Skeletal muscle satellite cell (primary cell): ENCODE measurements at regions not wholly inside any gene's neighbourhood (a gene's known extent, or its start where the extent isn't known, plus 50 kb on each side); places are given as distances from the start of the nearest gene placed in this dataset.
"Not testable (repeated sequence)": the region's sequence is repeated elsewhere in the genome, so short reads cannot be mapped to it uniquely, and the experiment has no call there.

Experiments used
- H3K27me3 ChIP-seq: 2 replicates; pipeline ENCODE4 v1.7.0; 2013; ENCODE audit warnings: low read length; ENCODE audit not compliant: control insufficient read depth, insufficient read depth
- H3K36me3 ChIP-seq: 2 replicates; pipeline ENCODE4 v1.7.0; 2013; ENCODE audit warnings: mild to moderate bottlenecking, control low read depth, low read length; ENCODE audit not compliant: insufficient read depth
- H3K4me1 ChIP-seq: 2 replicates; pipeline ENCODE4 v1.7.0; 2013; ENCODE audit warnings: low read length; ENCODE audit not compliant: control insufficient read depth, insufficient read depth
- H3K4me2 ChIP-seq: 2 replicates; pipeline ENCODE4 v1.7.0; 2013; ENCODE audit warnings: mild to moderate bottlenecking, low read length
- H3K4me3 ChIP-seq: 2 replicates; pipeline ENCODE4 v1.7.0; 2013; ENCODE audit warnings: low read length
- H3K9ac ChIP-seq: 2 replicates; pipeline ENCODE4 v1.7.0; 2013; ENCODE audit warnings: mild to moderate bottlenecking, low read depth, low read length, moderate library complexity
- H3K9me3 ChIP-seq: replicated peaks from 2 replicates; pipeline ENCODE4 v1.7.0; 2013; ENCODE audit warnings: mild to moderate bottlenecking, control low read depth, low read length

DNA sequence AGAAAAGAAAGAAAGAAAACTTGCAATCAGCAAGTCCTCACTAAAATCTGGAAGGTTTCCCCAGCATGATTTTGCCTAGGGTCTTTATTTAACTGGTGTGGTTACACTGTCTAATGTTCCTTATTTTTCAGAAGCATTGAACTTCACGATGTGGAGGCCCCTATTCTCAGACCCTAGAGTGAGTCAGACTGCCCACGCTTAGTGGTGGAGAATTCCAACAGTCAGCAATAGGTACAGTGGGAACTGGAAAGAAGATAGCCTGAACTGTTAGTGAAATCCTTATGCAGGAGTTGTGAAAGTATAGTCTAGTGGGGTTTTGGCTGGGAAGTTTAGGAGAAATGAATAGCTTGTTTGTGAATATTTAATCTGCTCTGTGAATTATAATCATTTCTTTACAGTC is 115.0 kb downstream of the FZD1 start:
- no peak overlapping the region for H3K4me2 ChIP-seq

GRCh38 chr7:91379991-91380390 is 115.8 kb downstream of the FZD1 start:
- Histone ChIP-seq H3K36me3 (no peaks in the 10 kb centered on the region), H3K27me3 (no peaks in the 10 kb centered on the region), H3K9ac (no peak overlapping the region), H3K4me3 (no peak overlapping the region), H3K4me2 (no peak overlapping the region), H3K9me3 (no peaks in the 10 kb centered on the region), H3K4me1 (no peaks in the 10 kb centered on the region)

More for the DNA sequence above, 115.0 kb downstream of the FZD1 start:
- Histone ChIP-seq H3K9ac (no peak overlapping the region), H3K4me3 (no peak overlapping the region), H3K27me3 (no peaks in the 10 kb centered on the region), H3K36me3 (no peaks in the 10 kb centered on the region), H3K9me3 (no peaks in the 10 kb centered on the region), H3K4me1 (no peaks in the 10 kb centered on the region)

- Histone ChIP-seq H3K4me1 (no peaks in the 10 kb centered on the region), H3K27me3 (no peaks in the 10 kb centered on the region), H3K4me2 (no peak overlapping the region), H3K9ac (no peak overlapping the region), H3K36me3 (no peaks in the 10 kb centered on the region), H3K4me3 (no peak overlapping the region), H3K9me3 (no peaks in the 10 kb centered on the region)
Measured at GRCh38 chr7:91383053-91383904, 119.0 kb downstream of the FZD1 start.

DNA sequence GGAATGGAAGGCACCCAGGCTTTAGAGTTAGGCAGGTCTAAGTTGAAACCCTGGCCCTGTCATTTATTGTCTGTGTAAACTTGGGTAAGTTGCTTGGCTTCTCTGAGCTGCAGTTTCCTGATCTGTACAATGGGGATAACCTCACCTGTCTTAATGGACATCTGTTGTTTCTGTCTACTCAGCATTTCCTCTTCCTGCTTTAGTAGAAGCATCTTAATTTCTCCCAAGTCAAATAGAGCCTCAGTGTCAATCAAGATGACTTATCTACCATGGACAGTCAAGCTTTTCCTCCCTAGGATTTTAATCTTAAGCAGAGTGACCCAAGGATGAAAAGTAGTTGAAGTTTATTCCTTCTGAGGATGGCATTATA is 119.7 kb downstream of the FZD1 start:
- H3K36me3 ChIP-seq: no peaks in the 10 kb centered on the region
- H3K9me3 ChIP-seq: no peaks in the 10 kb centered on the region
- no peak overlapping the region for H3K4me3 ChIP-seq

GRCh38 chr7:91394757-91395156 is 130.5 kb downstream of the FZD1 start:
- not testable (repeated sequence) for H3K4me1 ChIP-seq, H3K9ac ChIP-seq, H3K4me3 ChIP-seq, H3K9me3 ChIP-seq, H3K27me3 ChIP-seq, H3K4me2 ChIP-seq, H3K36me3 ChIP-seq

More for the DNA sequence above, 119.7 kb downstream of the FZD1 start:
- Histone ChIP-seq H3K4me2 (no peak overlapping the region), H3K27me3 (no peaks in the 10 kb centered on the region), H3K4me1 (no peaks in the 10 kb centered on the region), H3K9ac (no peak overlapping the region)

- not testable (repeated sequence) for H3K4me3 ChIP-seq, H3K4me2 ChIP-seq, H3K27me3 ChIP-seq, H3K4me1 ChIP-seq, H3K9ac ChIP-seq, H3K9me3 ChIP-seq, H3K36me3 ChIP-seq
Measured at GRCh38 chr7:91395313-91395712, 131.1 kb downstream of the FZD1 start.

GRCh38 chr7:91397096-91397495 is 132.9 kb downstream of the FZD1 start:
- H3K9me3 ChIP-seq: no peaks in the 10 kb centered on the region
- no peaks in the 10 kb centered on the region for H3K4me1 ChIP-seq
- H3K9ac ChIP-seq: no peak overlapping the region
- no peaks in the 10 kb centered on the region for H3K36me3 ChIP-seq
- no peak overlapping the region for H3K4me3 ChIP-seq
- no peak overlapping the region for H3K4me2 ChIP-seq
- no peaks in the 10 kb centered on the region for H3K27me3 ChIP-seq

GRCh38 chr7:91397612-91398011 is 133.4 kb downstream of the FZD1 start:
- Histone ChIP-seq H3K4me1 (no peaks in the 10 kb centered on the region), H3K36me3 (no peaks in the 10 kb centered on the region), H3K4me2 (no peak overlapping the region), H3K27me3 (no peaks in the 10 kb centered on the region), H3K4me3 (no peak overlapping the region), H3K9ac (no peak overlapping the region), H3K9me3 (no peaks in the 10 kb centered on the region)

GRCh38 chr7:91398341-91398740 is 134.1 kb downstream of the FZD1 start:
- no peaks in the 10 kb centered on the region for H3K4me1 ChIP-seq
- no peak overlapping the region for H3K9ac ChIP-seq
- no peak overlapping the region for H3K4me3 ChIP-seq
- H3K9me3 ChIP-seq: no peaks in the 10 kb centered on the region
- no peak overlapping the region for H3K4me2 ChIP-seq
- H3K36me3 ChIP-seq: no peaks in the 10 kb centered on the region
- H3K27me3 ChIP-seq: no peaks in the 10 kb centered on the region

GRCh38 chr7:91405092-91405788 is 141.0 kb downstream of the FZD1 start:
- Histone ChIP-seq H3K4me3 (no peak overlapping the region), H3K36me3 (no peaks in the 10 kb centered on the region), H3K9me3 (no peaks in the 10 kb centered on the region), H3K4me1 (no peaks in the 10 kb centered on the region), H3K4me2 (no peak overlapping the region), H3K9ac (no peak overlapping the region), H3K27me3 (peaks cover 11% of the 10 kb centered on the region)

- not testable (repeated sequence) for H3K4me2 ChIP-seq, H3K9ac ChIP-seq, H3K36me3 ChIP-seq, H3K4me1 ChIP-seq, H3K4me3 ChIP-seq, H3K9me3 ChIP-seq
- peaks cover 15% of the 10 kb centered on the region for H3K27me3 ChIP-seq
Measured at GRCh38 chr7:91405873-91406272, 141.6 kb downstream of the FZD1 start.

DNA sequence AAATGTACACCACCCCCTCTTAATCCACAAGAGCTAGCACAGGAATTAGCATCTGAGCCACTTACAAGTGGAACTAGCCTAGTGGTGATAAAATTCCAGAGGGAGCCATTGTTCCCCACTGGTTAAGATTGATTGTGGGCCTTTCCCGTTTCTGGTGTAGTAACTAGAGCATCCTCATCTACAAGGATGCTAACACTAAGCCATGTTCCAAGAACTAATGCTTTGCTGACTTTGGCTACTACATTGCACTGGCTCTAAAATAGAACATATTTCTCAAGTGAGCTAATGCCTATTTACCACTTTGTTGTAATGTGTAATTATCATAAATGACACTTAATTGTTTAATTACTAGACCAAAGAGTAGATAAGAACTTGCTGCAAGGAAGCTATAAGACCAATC is 143.7 kb downstream of the FZD1 start:
- no peak overlapping the region for H3K4me2 ChIP-seq
- peaks cover 15% of the 10 kb centered on the region for H3K27me3 ChIP-seq
- no peaks in the 10 kb centered on the region for H3K4me1 ChIP-seq
- no peak overlapping the region for H3K4me3 ChIP-seq
- H3K9ac ChIP-seq: no peak overlapping the region
- H3K9me3 ChIP-seq: no peaks in the 10 kb centered on the region
- no peaks in the 10 kb centered on the region for H3K36me3 ChIP-seq
